HG02678 (cell line): ENCODE measurements at regions not wholly inside any gene's neighbourhood (a gene's known extent, or its start where the extent isn't known, plus 50 kb on each side); places are given as distances from the start of the nearest gene placed in this dataset.

Source experiments
- ATAC-seq: cut with Tn5 transposase; IDR thresholded peaks from one replicate; pipeline ENCODE4 v1.9.1; 2021; ENCODE audit warnings: mild to moderate bottlenecking, moderate library complexity; ENCODE audit not compliant: unreplicated experiment

- no peak for ATAC-seq
These were observed 698.5 kb downstream of the KCNA4 start for GRCh38 chr11:29318134-29318845.

GRCh38 chr11:29317694-29318093, 699.1 kb downstream of the KCNA4 start:
- ATAC-seq: no peak

- no peak for ATAC-seq
These were observed 701.6 kb downstream of the KCNA4 start for GRCh38 chr11:29315275-29315674.

GRCh38 chr11:29314211-29314610, 702.6 kb downstream of the KCNA4 start:
- ATAC-seq: no peak

- no peak for ATAC-seq
These were observed 704.0 kb downstream of the KCNA4 start for GRCh38 chr11:29312812-29313211.

GRCh38 chr11:29310725-29311342, 706.0 kb downstream of the KCNA4 start:
- no peak for ATAC-seq

- ATAC-seq: no peak
These were observed 706.8 kb downstream of the KCNA4 start for GRCh38 chr11:29309992-29310391.

GRCh38 chr11:29306527-29306926, 710.3 kb downstream of the KCNA4 start:
- ATAC-seq: no peak

- no peak for ATAC-seq
These were observed 711.2 kb downstream of the KCNA4 start for GRCh38 chr11:29305456-29306232.

GRCh38 chr11:29300420-29300819, 716.4 kb downstream of the KCNA4 start:
- ATAC-seq: no peak

- ATAC-seq: no peak
These were observed 720.1 kb downstream of the KCNA4 start for GRCh38 chr11:29296680-29297079.

- peak; percentile 98 for ATAC-seq
These were observed 723.0 kb downstream of the KCNA4 start for GRCh38 chr11:29293825-29294224.

GRCh38 chr11:29282088-29282487, 734.7 kb downstream of the KCNA4 start:
- ATAC-seq: no peak

- no peak for ATAC-seq
These were observed 735.5 kb downstream of the KCNA4 start for GRCh38 chr11:29281271-29281777.

- no peak for ATAC-seq
These were observed 736.4 kb downstream of the KCNA4 start for GRCh38 chr11:29280452-29280851.

GRCh38 chr11:29279716-29280115, 737.1 kb downstream of the KCNA4 start:
- no peak for ATAC-seq

GRCh38 chr11:29272019-29272654, 744.7 kb downstream of the KCNA4 start:
- no peak for ATAC-seq

GRCh38 chr11:29271616-29272015, 745.2 kb downstream of the KCNA4 start:
- ATAC-seq: no peak

GRCh38 chr11:29268733-29269132, 748.1 kb downstream of the KCNA4 start:
- no peak for ATAC-seq

- ATAC-seq: no peak
These were observed 751.0 kb downstream of the KCNA4 start for GRCh38 chr11:29265792-29266191.

- ATAC-seq: no peak
These were observed 751.4 kb downstream of the KCNA4 start for GRCh38 chr11:29265381-29265780.
